Osteocyte (in vitro differentiated cells): ENCODE measurements at regions not wholly inside any gene's neighbourhood (a gene's known extent, or its start where the extent isn't known, plus 50 kb on each side); places are given as distances from the start of the nearest gene placed in this dataset.

Experiments used
- DNase-seq: peaks from one replicate; pipeline ENCODE4 v3.0.0; 2021; ENCODE audit warnings: mixed read lengths; ENCODE audit not compliant: unreplicated experiment; ENCODE audit errors: extremely low spot score
- H3K27ac Mint-ChIP-seq: one replicate; pipeline ENCODE4 v1.8.0; 2021; ENCODE audit warnings: mild to moderate bottlenecking, mixed read lengths; ENCODE audit not compliant: unreplicated experiment
- H3K27me3 Mint-ChIP-seq: one replicate; pipeline ENCODE4 v1.8.0; 2021; ENCODE audit warnings: mixed read lengths; ENCODE audit not compliant: unreplicated experiment
- H3K36me3 Mint-ChIP-seq: one replicate; pipeline ENCODE4 v1.8.0; 2021; ENCODE audit warnings: mixed read lengths; ENCODE audit not compliant: unreplicated experiment
- H3K4me1 Mint-ChIP-seq: one replicate; pipeline ENCODE4 v1.8.0; 2021; ENCODE audit warnings: mixed read lengths; ENCODE audit not compliant: unreplicated experiment
- H3K4me3 Mint-ChIP-seq: one replicate; pipeline ENCODE4 v1.8.0; 2021; ENCODE audit warnings: mild to moderate bottlenecking, moderate library complexity, mixed read lengths; ENCODE audit not compliant: unreplicated experiment
- H3K9me3 Mint-ChIP-seq: one replicate; pipeline ENCODE4 v1.8.0; 2021; ENCODE audit warnings: mixed read lengths; ENCODE audit not compliant: unreplicated experiment
- TF ChIP-seq, protein P1 (sequence below): fragments of 200-600 bp; sonication (generic); IDR thresholded peaks from 2 replicates; pipeline ENCODE4 v1.5.0; 2021; ENCODE audit warnings: antibody characterized with exemption, mild to moderate bottlenecking, moderate library complexity

DNA sequence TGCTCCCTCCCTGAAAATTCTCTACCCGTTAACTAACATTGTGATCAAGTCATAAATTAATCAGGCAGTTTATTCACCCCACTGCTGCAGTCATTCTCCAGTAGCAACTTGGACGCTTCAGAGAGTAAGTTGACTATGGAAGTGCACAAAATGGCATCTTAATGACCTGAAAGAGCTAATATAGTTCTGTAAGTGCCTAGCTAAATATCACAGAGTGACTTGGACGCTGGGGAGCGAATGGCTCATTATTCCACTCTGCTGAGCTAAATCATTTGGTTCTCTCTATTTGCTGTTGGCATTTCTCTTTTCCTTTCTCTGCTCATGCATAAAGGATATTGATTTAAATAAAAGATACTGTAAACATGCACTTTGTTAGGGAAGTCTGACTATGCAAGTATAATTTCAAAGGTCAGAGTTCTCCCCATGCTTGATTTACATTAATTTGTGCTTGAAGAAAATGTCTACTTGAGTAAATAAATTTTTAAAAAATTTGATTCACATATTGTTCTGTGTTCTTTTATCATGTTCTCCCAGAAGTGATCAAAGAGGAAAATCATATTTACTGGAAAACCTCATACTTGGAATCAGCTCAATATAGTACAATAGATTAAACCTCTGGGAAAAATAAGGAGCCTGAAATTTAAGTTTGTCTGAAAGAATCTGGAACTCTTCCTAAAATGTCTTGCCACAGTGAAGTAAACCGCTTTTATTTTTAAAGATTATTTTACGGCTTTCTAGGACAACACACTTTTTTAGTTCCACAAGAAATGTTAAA, 169.5 kb upstream of the HAPLN1 start:
- H3K4me1 Mint-ChIP-seq = no peaks in the 10 kb centered on the region
- TF ChIP-seq, protein P1, sequence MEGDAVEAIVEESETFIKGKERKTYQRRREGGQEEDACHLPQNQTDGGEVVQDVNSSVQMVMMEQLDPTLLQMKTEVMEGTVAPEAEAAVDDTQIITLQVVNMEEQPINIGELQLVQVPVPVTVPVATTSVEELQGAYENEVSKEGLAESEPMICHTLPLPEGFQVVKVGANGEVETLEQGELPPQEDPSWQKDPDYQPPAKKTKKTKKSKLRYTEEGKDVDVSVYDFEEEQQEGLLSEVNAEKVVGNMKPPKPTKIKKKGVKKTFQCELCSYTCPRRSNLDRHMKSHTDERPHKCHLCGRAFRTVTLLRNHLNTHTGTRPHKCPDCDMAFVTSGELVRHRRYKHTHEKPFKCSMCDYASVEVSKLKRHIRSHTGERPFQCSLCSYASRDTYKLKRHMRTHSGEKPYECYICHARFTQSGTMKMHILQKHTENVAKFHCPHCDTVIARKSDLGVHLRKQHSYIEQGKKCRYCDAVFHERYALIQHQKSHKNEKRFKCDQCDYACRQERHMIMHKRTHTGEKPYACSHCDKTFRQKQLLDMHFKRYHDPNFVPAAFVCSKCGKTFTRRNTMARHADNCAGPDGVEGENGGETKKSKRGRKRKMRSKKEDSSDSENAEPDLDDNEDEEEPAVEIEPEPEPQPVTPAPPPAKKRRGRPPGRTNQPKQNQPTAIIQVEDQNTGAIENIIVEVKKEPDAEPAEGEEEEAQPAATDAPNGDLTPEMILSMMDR = no peak
- no peak overlapping the region for H3K27ac Mint-ChIP-seq
- no peaks in the 10 kb centered on the region for H3K27me3 Mint-ChIP-seq
- H3K36me3 Mint-ChIP-seq = no peaks in the 10 kb centered on the region
- no peak overlapping the region for H3K4me3 Mint-ChIP-seq
- H3K9me3 Mint-ChIP-seq = peaks cover under 1% of the 10 kb centered on the region
- no peak for DNase-seq

DNA sequence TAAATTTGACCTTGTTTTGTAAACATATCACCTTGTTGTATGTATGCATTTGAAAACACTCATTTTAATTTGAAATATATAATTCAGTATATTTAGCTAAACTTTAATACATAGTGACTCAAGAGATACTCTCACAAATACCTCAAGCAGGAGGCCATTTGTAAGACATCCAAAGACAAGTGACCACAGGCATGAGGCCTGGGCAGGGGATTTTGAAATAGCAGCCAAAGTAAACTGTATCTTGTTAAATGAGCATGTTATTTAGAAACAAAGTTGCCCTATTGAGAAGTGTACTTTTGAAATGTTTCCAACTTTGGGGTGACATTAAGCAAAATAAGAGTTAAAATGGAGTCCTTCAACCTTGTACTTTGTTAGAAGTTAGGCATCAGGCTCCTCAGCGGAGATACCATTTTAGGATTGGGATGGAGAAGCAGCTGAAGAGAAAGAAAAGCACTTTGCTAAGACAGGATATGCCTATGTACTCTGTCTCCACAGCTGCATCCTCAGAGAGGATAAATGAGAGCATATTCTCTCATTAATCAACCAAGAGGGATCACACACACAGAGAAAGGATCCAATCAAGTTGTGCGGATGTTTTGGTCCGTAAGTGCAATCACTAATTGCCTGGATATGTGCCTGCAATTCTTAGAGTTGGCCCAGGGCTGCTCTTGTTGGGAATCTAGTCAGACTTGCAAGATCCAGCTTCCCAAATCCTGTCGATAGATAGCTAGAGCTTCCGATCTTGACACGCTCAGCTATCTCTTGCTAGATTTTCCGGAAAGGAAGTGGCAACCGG, 157.5 kb upstream of the HAPLN1 start:
- no peak overlapping the region for H3K27ac Mint-ChIP-seq
- no peak for DNase-seq
- H3K9me3 Mint-ChIP-seq = no peaks in the 10 kb centered on the region
- H3K4me3 Mint-ChIP-seq = no peak overlapping the region
- H3K27me3 Mint-ChIP-seq = no peaks in the 10 kb centered on the region
- TF ChIP-seq, protein P1 = no peak
- peaks cover 5% of the 10 kb centered on the region for H3K4me1 Mint-ChIP-seq
- no peaks in the 10 kb centered on the region for H3K36me3 Mint-ChIP-seq

DNA sequence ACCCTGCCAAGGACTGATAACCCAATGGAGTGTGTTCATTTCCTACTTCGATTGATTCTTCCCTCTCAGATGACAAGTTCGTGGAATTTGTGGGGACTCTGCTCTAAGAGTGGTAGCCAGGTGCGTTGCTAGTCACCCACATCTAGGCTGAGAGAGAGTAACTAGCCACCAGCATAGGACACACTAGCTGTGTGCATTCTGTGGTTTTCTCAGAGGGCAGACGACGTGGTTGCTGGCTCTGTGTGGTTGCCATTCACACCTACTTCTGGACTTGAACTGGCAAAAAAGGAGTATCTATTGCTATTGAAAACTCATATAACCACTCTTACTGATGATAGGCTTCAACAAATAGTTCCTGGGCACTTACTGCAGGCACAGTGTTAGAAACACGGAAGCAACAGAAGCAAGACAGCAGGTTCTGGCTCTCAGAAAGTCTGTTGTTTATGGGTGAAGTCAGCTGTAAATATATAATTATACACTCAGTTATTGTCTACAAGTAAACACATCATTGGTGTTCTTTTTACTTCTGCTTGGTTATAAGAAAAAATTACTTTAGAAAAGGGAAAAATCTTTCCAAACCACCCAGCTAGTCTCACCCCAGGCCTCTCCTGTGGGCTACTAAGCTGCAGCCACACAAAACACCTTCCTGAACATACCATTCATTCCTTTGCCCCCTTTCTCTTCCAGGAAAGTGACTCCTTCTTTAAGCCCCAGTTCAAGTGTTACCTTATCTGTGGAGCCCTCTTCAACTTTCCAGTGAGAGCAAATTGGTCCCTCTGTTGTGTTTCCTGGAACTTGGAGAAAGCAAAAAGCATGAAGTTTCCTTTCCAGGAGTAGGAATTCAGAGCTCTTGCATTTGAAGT, 151.1 kb upstream of the HAPLN1 start:
- Mint-ChIP-seq H3K4me1 (no peaks in the 10 kb centered on the region), H3K27ac (no peak overlapping the region), H3K27me3 (no peaks in the 10 kb centered on the region), H3K9me3 (no peaks in the 10 kb centered on the region), H3K4me3 (no peak overlapping the region), H3K36me3 (no peaks in the 10 kb centered on the region)
- TF ChIP-seq, protein P1 = no peak
- DNase-seq = no peak

DNA sequence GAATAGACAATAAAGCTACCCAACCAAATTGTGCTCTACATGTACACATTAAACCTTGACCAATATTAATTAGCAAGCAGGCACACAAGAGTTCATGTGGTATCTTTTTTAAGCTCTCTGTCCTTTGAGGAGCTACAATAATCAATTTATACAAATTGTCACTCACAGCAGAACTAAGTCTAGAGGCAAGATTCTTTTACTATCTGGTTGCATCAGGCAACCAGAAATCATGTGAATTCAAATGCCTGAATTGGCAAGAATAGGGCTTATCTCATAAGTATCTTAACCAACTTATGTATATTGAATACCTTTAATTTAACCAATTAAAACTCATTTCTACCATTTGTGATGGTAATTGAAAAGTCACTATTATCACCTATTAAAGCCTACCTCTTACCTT, 145.5 kb upstream of the HAPLN1 start:
- TF ChIP-seq, protein P1 = no peak
- Mint-ChIP-seq H3K4me3 (no peak overlapping the region), H3K36me3 (no peaks in the 10 kb centered on the region), H3K27me3 (no peaks in the 10 kb centered on the region), H3K9me3 (no peaks in the 10 kb centered on the region), H3K27ac (no peak overlapping the region), H3K4me1 (peaks cover 4% of the 10 kb centered on the region)
- DNase-seq = no peak
